GM18505 (cell line): ENCODE measurements at regions not wholly inside any gene's neighbourhood (a gene's known extent, or its start where the extent isn't known, plus 50 kb on each side); places are given as distances from the start of the nearest gene placed in this dataset.

Experiments
- ATAC-seq: cut with Tn5 transposase; IDR thresholded peaks from one replicate; pipeline ENCODE4 v1.9.1; 2021; ENCODE audit not compliant: unreplicated experiment
- POLR2A ChIP-seq: IDR thresholded peaks from 4 replicates; pipeline ENCODE4 v1.6.1; 2011; ENCODE audit warnings: borderline replicate concordance; ENCODE audit not compliant: insufficient read depth, insufficient read length; ENCODE audit errors: extremely low read depth

GRCh38 chr2:8458503-8459459 lies 223.1 kb upstream of the ID2 start:
- no peak for TF ChIP-seq POLR2A
- no peak for ATAC-seq

GRCh38 chr2:8459474-8459873 lies 222.4 kb upstream of the ID2 start:
- TF ChIP-seq POLR2A: no peak
- no peak for ATAC-seq

DNA sequence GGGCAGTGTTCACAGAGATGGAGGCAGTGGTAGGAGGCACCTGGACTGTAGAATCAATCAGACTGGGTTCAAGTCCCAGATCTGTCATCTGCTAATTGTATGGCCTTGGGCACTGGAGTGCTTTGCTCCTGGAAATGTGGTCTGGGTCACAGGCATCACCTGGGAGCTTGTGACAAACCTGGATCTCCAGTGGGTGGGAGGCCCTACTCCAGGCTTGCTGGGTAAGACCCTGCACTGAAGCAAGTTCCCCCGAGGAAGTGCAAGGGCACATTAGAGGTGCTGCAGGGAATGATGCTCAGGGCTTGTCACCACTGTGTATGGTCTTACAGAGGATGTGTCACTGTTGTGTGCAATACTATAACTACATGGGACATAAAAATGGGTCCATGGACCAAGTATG lies 220.5 kb upstream of the ID2 start:
- no peak for TF ChIP-seq POLR2A
- no peak for ATAC-seq

- no peak for ATAC-seq
- no peak for TF ChIP-seq POLR2A
These were observed 219.6 kb upstream of the ID2 start for GRCh38 chr2:8462280-8462679.

DNA sequence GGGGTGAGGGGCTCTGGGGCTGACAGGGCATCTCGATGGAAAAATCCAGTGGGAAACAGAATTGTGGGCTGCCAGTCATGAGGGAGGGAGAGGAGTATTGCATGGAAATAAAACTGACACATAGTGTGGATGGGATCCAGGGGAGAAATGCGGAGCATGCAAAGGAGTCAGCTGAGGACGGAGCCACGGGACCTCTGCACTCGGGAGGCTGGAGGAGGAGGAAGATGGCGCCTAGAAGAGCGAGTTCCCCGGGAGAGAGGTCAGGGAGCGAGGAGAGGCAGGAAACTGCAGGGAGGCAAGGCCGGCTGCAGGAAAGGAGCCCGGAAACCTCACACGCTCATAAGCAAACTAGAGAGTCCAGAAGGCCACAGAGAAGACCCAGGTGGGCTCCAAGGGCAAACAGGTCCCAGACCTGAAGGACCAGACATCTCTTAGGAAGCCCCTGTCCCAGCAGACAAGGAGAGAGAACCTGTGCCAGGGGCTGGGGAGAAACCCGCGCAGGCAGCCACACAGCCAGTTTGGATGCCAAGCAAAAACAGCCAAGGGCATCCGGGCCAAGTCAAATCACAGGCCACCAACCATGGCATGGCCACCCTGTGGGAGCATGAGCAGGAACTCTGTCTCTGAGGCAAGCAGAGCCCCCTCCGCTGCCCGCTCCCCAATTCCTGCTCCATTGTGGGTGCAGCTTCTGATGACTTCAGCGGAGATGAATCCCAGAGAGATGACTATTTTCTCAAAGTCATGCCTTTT lies 218.8 kb upstream of the ID2 start:
- TF ChIP-seq POLR2A: no peak
- no peak for ATAC-seq

GRCh38 chr2:8465560-8465959 lies 216.3 kb upstream of the ID2 start:
- no peak for ATAC-seq
- no peak for TF ChIP-seq POLR2A

GRCh38 chr2:8469709-8470493 lies 212.0 kb upstream of the ID2 start:
- no peak for ATAC-seq
- no peak for TF ChIP-seq POLR2A

DNA sequence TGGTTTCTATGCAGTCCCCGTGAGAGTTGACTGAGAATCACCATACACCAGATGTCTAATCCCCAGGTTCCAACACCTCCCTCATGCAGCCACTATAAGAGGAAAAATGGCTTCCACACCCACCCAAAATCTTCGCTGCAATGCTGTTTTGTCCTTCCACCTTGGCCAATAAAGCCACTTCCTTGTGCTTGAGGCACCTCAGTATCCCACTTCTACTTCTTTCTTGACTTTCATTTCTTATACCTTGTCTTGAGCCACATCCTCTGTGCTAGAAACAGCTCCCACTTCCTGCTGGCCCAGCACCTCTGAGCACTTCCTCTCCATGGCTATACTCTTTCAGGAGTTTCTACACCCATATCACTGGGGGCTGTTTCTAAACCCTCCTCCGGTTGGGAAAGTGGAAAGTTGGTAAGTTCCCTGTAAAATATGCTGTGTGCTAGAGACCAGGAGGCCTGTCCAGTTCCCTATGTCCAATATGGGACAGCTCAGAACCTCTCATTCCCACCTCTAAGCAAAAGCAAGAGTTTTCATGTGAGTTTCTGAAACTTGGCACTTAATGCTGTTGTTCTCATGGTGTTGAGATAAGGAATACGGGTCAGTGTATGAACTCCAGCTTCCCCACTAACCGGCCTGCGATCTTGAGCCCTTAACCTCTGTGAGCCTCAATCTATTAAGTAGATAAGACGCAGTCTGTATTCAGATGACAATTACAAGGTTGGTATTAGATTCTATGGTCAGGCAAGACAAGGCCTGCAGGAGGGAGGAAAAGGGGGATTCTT lies 209.1 kb upstream of the ID2 start:
- no peak for TF ChIP-seq POLR2A
- no peak for ATAC-seq

- no peak for TF ChIP-seq POLR2A
- ATAC-seq: peak; percentile 39
These were observed 206.4 kb upstream of the ID2 start for GRCh38 chr2:8475349-8476031.

GRCh38 chr2:8477552-8478470 lies 204.0 kb upstream of the ID2 start:
- peak; percentile 48 for ATAC-seq
- no peak for TF ChIP-seq POLR2A

GRCh38 chr2:8478471-8478793 lies 203.4 kb upstream of the ID2 start:
- no peak for TF ChIP-seq POLR2A

More at GRCh38 chr2:8478471-8478793, 203.4 kb upstream of the ID2 start:
- no peak for ATAC-seq
